Cerebellar nuclear complex (tissue), 1 donor: ENCODE measurements at regions not wholly inside any gene's neighbourhood (a gene's known extent, or its start where the extent isn't known, plus 50 kb on each side); places are given as distances from the start of the nearest gene placed in this dataset.

Experiments
- DNase-seq, 2 experiments: peaks; one replicate each; lab custom pipeline; 2025; lab: John Stamatoyannopoulos, UW

DNA sequence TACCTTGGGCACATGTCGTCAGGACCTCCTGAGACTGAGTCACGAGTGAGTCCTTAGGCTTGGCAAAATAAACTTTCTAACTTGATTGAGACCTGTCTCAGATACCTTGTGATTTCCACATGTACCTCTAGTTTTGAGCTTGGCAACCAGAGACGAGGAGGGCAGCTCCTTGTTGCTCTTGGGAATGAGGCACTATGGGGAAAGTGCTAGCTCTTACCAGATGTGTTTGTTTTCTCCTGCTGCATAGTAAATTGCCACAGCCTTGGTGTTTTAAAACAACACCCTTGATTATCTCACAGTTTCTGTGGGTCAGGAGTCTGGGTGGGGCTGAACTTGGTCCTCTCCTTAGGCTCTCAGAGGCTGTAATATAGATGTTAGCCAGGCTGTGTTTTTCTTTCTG is 59.1 kb upstream of the MAML3 start:
- no peak for DNase-seq

DNA sequence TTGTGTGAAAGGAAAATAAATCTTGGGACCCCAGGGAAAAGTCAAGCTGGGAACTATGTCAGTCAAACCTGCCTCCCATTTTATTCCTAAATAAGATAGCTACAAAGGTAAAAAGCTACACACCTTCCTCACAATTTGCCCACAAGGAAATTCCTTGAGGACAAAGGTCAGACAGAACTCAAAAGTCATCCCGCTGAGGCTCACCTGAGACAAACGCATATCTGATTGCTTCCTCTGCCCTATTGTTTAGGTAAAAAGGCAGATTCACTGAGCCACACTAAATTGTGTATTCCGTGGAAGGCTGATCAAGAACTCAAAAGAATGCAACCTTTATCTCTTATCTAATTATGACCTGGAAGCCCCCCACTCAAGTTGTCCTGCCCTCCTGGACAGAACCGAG is 58.7 kb upstream of the MAML3 start:
- no peak for DNase-seq

DNA sequence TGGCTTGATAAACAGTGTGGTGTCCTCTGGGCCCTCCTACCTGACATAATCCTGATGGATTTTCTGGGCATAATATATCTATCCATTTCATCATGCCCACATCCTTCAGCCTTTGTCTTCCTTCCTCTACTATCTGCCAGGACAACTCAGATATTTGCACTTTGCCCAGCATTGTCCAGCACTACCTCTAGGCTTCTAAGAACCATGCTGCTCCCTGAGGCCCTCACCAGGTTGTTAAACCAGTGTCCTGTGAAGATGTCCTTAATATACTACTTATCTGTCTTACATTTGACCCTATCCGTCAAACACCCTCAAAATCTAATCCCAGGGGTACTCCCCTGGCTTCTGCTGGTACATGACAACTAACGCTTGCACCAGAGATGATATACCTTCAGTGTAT is 58.2 kb upstream of the MAML3 start:
- DNase-seq, result no peak

DNA sequence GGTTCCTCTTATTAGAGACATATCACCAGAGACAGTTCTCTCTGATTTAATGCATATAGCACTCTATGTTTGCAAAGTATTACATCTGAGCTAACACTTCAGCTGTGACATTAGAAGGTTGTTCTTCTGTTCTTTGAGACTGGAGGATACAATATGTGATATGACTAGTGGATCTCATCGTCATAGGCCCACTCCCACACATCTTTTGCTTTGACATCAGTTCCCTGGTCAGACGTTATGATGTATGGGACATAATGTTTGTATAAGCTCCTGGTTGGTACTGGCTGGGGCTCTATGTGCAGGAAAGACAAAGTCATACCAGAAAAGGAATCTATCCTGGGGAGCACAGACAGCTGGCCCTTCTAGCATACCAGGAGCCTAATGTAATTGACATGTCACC is 57.7 kb upstream of the MAML3 start:
- DNase-seq, result no peak

DNA sequence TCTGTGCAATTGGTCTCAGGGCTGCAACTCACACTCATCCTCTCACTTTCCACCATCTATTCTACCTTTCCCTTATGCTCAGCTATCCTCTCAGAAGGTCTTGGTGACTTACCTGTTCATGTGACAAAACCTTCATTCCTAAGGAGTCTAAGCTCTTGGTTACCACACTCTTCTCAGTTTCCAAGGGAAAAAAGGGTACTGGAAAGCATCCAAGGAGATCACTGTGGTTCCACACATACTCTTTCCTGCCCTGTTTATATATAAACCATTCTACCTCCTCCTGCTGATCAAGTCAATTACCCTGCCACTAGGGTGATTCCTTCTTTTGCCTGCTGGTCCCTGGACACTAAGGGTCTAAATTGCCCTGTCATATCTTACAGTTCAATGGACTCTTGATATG is 57.2 kb upstream of the MAML3 start:
- DNase-seq, result no peak

DNA sequence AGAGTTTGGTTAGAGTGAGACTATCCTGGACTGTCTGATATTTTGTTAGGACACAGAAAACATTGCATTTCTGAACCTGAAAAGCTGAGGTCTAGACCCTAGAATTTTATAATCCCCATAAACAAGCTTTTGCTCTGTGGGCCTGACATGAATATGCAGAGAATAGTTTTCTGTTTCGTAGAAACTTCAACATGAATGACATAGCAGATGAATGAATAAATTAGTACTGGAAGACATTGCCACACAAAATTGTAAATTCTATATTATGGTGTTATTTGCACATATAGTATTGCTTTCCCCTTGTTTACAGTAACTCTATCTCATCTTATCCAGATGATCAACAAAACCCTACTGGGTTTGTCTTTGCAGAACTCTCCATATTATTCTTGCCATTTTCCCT is 54.9 kb upstream of the MAML3 start:
- no peak for DNase-seq
